GM21360 (cell line): ENCODE measurements at regions not wholly inside any gene's neighbourhood (a gene's known extent, or its start where the extent isn't known, plus 50 kb on each side); places are given as distances from the start of the nearest gene placed in this dataset.

Experiments used
- ATAC-seq: cut with Tn5 transposase; IDR thresholded peaks from one replicate; pipeline ENCODE4 v1.9.1; 2021; ENCODE audit warnings: mild to moderate bottlenecking, moderate library complexity; ENCODE audit not compliant: unreplicated experiment

DNA sequence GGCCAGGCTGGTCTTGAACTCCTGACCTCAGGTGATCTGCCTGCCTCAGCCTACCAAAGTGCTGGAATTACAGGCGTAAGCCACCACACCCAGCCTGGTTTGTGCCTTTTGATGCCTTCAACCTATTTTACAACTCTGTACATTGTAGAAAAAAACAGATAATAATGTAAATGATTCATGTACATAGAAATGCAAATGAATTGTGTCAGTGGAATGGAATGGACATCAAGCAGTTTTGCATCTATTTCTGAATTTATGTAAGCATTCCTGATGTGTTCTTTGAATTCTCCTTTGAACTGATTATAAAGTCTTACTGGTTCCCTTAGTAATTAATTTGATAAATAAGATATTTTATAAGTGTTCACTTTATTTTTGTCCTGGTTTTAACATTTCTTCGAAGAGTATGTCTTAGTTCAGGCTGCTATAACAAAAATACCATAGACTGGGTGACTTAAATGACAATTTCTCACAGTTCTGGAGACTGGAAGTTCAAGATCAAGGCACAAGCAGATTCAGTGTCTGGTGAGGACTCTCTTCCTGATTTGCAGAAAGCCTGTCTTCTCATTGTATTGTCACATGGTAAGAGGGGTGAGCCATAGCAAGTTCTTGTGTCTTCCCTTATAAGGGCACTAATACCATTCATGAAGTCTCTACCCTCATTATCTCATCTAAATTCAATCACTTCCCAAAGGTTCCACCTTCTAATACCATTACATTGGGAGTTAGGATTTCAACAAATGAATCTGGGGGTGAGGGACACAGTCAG, 162.2 kb upstream of the S100G start:
- ATAC-seq = no peak

DNA sequence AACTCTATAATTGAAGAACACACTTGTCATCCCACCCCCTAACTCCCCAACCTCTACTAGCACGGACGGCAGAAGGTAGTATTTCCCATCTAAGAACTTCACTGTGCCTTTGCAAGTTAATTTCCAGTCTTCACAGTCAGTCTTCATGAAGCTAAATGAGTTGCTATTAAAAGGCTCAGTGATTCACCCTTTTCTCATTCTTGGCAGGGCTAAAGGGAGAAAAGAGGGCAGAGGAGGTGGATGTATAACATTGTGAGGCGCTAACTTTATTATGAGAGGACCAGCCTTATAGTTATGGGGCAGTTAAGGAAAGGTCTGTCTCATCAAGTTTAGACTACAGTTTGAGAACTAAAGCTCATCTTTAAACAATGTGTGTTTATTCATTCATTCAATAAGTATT, 161.0 kb upstream of the S100G start:
- ATAC-seq = no peak

DNA sequence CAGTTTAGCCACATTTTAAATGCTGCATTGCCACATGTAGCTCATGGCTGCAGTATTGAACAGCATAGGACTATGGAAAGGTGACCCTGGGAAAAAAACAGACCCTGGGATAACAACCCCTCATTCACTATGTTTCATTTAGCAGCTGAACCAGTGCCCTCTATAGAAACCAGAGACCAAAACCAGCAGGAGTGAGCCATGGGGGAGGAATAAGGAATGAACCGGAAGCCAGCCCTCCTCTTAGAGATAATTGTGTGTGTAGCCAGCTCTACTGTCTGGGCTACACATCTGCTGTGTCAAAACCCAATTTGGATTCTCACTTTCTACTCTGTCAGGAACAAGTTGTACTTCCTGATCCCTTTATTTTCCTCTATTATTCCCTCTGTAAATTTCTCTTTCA, 158.5 kb upstream of the S100G start:
- ATAC-seq = no peak

DNA sequence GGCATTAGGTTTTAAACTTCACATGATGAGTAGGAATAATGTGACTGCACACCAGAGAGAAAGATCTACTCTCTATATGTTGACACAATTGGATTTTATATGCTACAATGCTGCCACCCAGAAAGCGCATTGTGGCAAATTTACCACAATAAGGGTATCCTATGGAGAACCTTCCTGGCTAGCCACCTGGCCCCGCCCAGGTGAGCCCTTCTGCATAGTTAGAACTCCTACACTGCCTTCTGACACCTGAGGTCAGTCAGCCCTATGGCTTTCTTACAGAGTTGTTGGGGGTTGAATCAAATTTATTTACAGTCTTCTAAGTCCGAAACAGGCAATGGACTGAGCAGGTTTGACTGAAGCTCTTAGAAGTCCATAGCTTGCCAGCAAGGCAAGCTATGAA, 153.8 kb upstream of the S100G start:
- no peak for ATAC-seq

DNA sequence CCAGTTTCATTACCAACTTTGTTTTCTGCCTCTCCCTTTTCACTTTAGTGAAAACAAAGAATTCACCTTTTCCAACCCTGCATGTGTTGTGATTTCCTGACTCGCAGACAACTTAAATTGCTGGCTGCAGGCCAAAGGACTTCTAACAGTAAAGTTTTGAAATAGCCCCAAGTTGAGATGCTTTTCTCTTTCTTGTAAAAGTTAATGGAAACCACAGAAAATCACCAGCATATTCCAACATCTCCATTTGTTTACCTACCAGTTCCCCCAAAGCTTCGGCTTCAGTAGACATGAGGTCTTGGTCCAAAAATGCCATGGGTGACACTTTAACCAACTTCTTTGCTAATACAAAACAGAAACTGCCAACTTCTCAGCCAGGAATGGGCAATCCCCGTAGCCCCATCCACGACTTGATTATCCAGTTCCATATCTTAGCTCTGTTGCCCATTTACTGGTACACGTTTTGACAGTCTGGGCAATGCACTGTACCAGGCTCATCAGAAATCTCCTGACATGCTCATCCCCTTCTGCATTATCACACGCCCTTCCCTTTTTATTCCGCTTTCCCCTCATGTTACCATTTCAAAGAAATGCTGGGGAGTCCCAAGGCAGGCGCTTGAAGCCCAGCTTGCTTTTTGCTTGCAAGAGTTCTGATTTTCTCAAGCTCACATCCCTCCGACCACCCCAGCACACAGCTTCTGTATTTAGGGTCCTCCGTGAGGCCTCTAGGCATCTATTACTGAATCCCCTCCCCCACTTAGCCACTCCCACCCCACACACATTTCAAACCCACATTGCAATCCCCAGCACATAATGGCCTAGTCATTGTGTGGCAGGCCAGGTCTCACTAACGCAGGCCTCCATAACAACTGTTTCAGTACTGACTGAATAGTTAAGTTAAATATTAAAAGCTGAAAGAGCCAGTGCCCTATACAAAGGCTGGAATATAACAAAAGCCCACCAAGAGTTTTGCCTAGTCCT, 137.9 kb upstream of the S100G start:
- no peak for ATAC-seq

DNA sequence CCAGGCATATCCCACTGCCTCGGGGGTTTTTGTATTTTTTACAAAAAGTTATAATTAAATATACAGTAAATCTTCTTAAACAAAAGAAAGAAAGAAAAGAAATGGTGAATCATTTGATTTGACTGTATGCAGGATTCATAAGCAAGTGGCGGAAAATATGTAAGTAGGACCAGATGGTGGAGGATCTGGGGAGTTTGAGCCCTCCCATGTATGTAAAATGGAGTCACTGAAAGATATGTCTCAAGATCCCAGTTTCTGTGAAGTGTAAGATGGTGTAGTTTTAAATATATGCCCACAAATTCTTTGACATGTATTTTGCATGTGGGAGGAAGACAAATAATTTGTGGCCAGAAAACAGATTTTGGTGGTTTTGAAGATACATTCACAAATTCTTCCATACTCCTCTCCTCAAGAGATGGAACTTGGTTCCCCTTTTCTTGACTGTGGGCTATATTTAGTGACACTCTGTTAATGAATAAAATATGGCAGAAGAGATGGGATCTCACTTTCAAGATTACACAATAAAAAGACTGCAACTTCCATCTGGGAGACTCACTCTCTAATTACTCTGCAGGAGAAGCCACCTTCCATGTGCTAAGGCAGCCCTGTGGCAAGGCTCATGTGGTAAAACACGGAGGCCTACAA, 133.6 kb upstream of the S100G start:
- ATAC-seq = no peak

DNA sequence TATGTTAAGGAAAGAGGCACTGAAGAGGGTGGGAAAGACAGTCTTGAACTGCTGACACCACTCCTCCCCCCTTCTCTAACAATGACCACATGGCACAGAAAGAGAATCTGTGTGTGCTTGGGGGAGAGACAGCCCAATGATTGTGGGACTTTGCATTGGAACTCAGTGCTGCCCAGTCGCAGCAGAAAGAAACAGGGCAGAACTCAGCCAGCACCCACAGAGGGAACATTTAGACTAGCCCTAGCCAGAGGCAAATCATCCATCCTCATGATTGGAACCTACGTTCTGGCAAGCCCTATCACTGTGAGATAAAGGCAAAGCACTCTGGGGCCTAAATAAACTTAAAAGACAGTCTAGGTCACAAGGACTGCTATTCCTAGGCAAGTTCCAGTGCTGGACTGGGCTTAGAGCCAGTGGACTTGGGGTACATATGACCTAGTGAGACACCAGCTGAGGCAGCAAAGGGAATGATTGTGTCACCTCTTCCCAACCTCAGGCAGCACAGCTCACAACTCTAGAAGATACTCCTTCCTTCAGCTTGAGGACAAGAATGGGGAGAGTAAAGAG, 132.8 kb upstream of the S100G start:
- ATAC-seq = no peak

DNA sequence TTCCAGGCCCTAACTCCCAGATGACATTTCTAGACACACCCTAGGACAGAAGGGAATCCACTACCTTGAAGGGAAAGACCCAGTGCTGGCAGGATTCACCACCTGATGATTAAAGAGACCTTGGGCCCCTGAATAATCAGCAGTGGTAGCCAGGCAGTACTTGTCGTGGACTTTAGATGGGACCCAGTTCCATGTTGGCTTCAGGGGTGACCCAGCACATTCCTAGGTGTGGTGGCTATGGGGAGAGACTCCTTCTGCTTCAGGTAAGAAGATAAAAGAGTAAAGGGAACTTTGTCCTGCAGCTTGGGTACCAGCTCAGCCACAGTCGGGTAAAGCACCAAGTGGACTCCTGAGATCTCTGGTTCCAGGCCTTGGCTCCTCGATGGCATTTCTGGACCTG, 131.8 kb upstream of the S100G start:
- ATAC-seq = no peak

DNA sequence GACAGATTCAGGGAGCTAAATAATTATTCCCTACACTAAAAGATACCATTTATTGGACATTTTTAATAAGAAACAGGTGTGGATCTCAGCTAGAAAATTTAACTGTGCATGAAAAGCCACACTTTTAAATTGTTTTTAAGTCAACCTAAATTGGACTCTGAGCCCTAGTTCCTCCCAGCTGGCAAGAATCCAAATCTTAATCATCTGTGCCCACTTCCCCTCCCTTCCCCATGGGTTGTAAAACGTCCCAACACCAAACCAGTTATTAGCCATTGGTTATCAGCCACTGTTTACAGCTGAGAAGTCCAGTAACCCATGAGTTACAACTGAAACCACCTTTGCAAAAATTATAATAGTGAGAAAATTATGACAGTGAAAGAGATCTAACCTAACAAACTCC, 125.6 kb upstream of the S100G start:
- ATAC-seq = no peak

DNA sequence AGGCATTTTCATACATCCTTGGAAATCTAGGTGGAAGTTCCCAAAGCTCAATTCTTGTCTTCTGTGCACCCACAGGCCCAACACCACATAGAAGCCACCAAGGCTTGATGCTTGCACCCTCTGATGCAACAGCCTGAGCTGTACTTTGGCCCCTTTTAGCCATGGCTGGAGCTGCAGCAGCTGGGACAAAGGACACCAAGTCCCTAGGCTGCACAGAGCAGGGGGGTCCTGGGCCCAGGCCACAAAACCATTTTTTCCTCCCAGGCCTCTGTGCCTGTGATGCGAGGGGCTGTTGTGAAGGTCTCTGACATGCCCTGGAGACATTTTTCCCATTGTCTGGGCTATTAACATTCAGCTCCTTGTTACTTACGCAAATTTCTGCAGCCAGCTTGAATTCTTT, 124.0 kb upstream of the S100G start:
- ATAC-seq = no peak

DNA sequence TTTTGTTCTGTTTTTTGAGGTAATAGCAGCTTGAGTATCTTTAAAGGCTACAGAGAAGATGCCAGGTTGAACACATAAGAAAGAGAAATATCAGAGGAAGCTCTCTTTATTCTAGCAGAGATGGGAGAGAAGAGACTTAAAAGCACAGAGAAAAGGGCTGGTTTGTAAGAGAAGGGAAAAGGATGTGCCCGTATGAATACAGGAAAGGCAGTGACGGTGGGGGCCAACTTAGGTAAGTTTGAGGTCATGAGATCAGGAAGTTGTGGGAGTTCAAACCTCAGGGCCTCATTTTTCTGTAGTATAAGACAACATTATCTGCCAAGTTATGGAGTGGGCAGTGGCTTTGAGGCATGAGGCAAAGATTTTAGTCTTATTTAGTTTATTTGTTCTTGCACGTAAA, 121.3 kb upstream of the S100G start:
- ATAC-seq = no peak
